A172 (cell line): ENCODE measurements at regions not wholly inside any gene's neighbourhood (a gene's known extent, or its start where the extent isn't known, plus 50 kb on each side); places are given as distances from the start of the nearest gene placed in this dataset.

Source experiments
- DNase-seq: peaks from one replicate; pipeline ENCODE4 v3.0.0-alpha.2; 2015; ENCODE audit warnings: low spot score

- peak; percentile 86 for DNase-seq
Measured at GRCh38 chr16:80300876-80301275, 239.9 kb upstream of the DYNLRB2 start.

DNA sequence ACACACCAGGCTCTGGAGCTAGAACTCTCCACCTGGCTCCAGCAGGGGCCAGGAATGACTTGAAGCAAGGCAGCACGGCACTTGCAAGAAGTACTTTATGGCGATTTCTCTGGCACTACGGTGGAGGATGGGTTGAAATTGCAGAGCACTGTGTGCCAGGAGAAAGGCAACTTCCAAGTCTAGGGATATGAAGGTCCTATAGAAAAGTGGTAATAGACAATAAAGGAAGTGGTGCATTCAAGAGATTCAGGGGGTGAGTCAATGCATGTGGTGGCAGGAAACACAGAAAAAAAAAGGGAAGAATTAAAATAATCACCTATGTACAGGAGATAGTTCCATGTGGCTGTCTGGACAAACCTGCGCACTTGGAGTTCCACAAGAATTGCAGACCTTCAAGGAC, 240.3 kb upstream of the DYNLRB2 start:
- DNase-seq = no peak

DNA sequence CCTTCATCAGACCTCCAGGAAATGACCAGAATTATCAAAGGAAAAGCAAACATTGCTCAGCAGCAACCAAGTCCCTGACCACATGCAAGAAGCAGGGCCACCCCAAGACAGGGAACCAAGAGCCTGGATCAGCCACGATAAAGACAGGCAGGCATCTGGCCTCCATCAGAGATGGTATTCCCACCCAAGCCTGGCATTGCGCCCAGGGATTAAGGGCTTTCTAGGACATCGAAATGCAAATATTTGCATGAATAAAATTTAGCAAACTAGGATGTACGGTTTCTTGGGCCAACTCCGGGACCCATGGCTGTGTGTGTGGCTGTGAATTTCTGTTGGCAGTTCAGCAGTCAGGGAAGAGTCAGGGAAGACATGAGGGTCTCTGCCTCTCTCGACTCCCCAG, 241.4 kb upstream of the DYNLRB2 start:
- no peak for DNase-seq

GRCh38 chr16:80298676-80299075, 242.1 kb upstream of the DYNLRB2 start:
- DNase-seq = no peak

DNA sequence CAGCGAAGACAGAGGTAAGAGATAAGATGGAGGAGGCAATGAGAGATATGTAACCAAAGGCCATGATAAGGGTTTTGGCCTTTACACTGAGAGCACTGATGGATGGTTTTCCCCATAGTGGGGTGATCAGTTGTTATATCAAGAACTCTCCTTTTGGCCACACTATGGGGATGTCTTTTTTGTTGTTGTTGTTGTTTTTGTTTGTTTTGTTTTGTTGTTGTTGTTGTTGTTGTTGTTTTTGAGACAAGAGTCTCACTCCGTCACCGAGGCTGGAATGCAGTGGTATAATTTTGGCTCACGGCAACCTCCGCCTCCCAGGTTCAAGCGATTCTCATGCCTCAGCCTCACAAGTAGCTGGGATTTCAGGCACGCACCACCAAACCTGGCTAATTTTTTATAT, 244.8 kb upstream of the DYNLRB2 start:
- DNase-seq = no peak

DNA sequence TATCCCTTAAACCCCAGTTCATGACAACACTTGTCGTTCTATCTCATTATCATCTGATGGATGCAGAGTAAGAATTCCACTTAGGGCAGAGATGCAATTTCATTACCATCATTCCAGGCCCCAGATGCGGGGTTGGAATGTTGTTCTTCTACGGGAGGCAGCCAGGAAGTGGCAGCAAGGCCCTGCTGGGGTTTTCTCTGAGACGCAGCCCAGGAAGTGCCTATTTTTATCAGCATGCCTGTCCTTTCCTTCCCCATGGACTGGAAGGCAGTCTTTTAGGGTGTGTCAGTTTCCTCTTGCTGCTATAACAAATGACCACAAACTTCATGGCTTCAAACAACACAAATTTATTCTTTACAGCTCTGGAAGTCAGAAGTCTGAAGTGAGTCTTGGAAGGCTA, 246.6 kb upstream of the DYNLRB2 start:
- peak; percentile 34 for DNase-seq

DNA sequence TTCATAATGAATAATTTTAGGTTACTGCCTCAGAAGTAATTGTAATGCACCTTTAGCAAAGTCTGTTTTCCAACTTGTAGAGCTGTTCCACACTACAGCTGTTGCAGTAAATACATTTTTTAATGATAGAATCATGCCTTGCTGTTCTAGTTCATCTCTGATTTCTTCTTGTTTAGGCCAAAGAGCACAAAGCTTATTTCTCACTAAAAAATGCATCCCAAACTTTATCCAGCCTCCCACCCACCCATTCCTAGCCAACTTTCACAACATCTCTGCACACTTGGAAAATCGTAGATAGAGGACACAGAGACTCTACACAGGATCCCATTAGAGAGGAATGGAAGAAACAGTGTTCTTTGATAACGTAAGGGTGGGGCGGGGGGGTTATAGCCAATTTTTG, 252.2 kb upstream of the DYNLRB2 start:
- DNase-seq = no peak

DNA sequence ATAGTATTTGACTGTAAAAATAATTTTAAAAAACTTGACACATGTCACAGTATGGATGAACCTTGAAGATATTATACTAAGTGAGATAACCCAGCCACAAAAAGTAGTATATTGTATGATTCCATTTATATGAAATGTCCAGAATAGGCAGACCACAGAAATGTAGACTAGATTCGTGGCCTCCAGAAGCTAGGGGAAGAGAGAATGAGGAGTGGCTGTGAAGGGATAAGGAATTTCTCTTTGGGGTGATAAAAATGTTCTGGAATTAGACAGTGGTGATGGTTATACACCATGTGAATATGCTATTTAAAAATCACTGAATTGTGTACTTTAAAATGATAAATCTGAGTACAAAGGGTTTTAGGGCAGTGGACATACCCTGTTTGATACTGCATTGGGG, 253.1 kb upstream of the DYNLRB2 start:
- no peak for DNase-seq

- DNase-seq = peak; percentile 88
Measured at GRCh38 chr16:80285104-80285503, 255.7 kb upstream of the DYNLRB2 start.

GRCh38 chr16:80283466-80284392, 257.1 kb upstream of the DYNLRB2 start:
- no peak for DNase-seq

DNA sequence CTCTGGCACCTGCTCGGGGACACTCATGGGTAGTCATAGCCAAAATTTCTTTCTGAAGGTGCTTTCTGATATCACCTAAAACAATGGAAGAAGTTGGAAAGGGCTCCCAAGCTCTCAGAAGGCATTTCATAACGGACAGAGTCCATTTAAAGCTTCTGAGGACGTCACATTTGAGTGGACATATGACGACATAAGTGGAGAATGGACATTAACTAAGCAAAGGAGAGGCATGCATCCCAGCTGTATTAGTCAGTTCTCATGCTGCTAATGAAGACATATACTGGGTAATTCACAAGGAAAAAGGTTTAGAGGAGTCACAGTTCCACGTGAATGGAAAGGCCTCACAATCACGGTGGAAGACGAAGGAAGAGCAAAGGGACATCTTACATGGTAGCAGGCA, 260.2 kb upstream of the DYNLRB2 start:
- no peak for DNase-seq

DNA sequence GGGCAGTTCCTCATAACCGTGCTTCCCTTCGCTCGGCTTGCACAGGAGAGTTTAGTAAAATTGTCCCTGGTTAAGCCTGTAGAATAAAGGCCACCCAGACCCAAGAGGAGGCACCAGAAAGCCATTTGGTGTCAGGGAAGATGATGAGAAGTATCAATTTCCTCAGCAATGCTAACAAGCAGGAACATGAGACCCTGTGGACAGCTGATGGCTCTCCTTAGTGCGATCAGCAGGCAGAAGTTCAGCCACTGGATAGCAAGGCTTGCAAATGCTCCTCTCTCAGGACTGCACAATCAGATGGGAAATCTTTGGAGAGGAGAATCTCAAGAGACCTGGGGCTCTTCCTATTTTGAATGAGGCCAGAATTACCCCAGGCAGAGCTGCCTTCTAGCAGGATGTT, 261.1 kb upstream of the DYNLRB2 start:
- DNase-seq = no peak

- no peak for DNase-seq
Measured at GRCh38 chr16:80277182-80277581, 263.6 kb upstream of the DYNLRB2 start.

DNA sequence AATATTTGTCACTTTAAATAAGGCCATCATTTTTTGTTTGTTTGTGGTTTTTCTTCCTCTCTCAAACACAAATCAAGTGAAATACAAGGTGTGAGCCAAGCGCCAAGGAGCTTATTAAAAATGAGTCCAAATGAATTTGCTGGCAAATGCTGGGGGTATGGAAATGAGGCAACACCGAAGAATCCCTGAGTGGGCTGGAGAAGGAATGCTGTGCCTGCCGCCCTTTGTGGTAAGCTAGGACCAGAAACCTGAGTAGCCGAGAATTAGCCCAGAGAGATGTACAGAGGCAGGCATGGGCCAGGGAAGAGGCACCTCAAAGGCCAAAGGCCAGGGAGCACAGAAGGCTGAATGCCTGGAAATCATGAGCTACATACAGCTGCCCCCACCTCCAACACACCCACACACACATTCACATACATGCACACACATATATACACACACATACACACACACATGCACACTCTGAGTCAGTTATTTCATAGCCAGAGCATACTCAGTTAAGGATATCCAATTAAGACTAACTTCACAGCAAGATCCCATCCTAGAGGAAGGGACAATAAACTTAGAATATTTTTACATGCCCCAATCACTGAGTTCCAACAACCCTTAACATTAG, 266.1 kb upstream of the DYNLRB2 start:
- peak; percentile 49 for DNase-seq

- DNase-seq = no peak
Measured at GRCh38 chr16:80273635-80274538, 266.9 kb upstream of the DYNLRB2 start.

DNA sequence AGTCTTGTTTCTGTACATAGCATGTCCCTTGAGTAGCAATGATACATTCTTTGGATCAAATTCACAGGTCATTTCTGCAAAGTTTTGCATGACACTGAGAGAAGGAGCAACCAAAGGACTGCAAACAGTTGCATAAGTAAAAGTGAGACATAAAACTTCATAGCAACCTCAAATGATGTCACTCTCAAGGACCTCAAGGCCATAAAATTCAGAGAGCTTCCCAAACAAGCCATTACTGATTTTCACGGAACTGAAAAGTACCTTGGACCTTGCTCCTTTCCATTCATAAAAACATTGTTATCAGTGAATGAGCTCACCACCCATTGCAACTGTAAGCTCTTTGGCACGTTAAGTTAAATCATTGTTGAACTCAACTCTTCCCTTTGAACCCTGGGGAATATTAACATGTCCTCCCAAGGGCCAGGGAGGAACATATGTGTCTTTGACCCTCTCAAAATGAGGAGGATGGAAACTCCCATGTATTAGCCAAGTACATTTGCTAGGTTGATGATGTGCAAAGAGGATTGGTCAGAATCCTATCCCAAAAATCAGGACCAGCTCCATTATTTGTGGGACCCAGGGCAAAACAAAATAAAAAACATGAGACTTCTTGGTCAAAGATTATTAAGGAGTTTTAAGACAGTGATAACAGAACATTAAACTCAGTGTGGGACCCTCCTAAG, 275.0 kb upstream of the DYNLRB2 start:
- no peak for DNase-seq

DNA sequence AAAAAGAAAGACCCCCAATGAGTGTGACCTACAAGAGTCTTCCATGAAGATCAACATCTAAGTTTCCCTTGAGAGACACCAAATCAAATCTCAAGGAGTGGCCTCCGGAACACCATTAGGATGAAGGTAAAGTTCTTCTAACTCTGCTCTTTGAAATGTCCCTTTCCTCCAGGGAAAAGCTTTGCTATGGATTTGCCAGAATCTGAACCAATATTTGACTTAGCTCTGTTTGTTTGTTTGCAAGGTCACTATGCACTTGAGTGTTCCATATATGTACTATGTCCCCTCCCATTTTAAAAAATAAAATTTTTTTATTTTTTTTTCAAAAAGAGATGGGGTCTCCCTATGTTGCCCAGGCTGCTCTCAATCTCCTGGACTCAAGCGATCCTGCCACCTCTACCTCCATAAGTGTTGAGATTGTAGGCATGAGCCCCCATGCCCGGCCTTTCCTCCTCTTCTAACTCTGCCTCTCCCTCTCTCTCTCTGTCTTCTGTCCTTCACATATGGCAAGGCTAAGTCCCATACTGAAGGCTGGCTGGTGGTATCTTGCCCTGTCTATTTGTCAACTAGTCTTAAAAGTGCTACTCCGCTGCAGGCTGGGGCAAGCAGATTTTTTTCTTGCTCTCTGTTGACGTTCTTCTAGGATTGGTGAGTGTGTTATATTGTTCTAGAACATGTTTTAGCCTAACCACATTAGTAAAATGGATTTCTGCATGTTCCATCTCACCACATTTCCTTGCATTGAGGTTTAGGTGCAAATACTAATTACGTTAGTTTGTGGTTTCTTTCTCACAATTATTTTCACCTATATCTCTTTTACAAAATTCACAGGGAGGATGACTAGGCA, 276.7 kb upstream of the DYNLRB2 start:
- no peak for DNase-seq

DNA sequence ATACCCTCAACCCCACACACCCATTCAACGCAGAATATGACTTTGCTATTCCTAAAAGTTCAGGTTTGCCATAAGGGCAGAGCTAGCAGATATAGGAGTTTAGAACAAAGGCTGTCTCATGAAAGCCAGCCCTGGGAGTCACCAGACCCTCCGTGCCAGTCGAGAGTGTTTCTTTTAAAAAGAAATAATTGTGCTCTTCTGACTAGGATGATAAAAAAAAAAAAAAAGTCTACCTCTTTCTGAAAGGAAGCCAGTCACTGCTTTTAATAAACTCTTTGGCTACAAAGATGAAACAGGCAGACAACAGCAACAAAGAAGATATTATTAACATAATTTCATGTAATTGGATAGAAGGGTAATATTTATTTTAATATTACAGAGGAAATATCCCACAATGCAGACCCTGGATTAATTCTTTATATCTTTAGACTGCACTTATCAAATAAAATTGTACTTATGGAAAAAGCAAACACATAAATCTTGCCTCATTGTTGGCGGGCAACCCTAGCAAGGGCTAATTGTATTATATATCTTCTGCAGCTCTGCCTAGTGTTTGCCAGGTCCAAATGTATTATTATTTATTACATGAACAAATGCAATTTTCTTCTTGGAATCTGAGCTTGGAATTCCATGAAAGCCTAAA, 277.5 kb upstream of the DYNLRB2 start:
- no peak for DNase-seq

GRCh38 chr16:80260906-80261311, 279.9 kb upstream of the DYNLRB2 start:
- no peak for DNase-seq

GRCh38 chr16:80259290-80259805, 281.4 kb upstream of the DYNLRB2 start:
- peak; percentile 68 for DNase-seq
